ENCODE measurements at regions not wholly inside any gene's neighbourhood (a gene's known extent, or its start where the extent isn't known, plus 50 kb on each side); places are given as distances from the start of the nearest gene placed in this dataset.

DNA sequence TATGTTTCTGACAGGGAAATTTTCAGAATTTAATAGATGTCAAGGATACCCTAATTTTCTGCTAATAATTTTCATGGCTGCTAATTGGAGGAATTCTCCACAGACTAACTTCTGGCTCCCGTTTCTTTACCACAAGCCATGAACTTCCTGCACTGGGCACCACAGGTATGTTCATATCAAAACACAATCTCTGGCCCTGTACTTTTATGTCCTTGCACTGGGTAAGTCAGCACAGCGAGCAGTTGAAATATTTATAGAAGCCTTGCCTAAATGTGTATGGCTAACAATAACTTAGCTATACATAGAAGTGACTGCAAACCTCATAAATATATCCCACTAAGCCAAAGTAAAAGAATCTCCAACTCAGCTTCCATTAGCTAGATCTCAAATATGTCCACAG, 246.9 kb downstream of the ZIC1 start:
- TF ChIP-seq, protein P1, sequence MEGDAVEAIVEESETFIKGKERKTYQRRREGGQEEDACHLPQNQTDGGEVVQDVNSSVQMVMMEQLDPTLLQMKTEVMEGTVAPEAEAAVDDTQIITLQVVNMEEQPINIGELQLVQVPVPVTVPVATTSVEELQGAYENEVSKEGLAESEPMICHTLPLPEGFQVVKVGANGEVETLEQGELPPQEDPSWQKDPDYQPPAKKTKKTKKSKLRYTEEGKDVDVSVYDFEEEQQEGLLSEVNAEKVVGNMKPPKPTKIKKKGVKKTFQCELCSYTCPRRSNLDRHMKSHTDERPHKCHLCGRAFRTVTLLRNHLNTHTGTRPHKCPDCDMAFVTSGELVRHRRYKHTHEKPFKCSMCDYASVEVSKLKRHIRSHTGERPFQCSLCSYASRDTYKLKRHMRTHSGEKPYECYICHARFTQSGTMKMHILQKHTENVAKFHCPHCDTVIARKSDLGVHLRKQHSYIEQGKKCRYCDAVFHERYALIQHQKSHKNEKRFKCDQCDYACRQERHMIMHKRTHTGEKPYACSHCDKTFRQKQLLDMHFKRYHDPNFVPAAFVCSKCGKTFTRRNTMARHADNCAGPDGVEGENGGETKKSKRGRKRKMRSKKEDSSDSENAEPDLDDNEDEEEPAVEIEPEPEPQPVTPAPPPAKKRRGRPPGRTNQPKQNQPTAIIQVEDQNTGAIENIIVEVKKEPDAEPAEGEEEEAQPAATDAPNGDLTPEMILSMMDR (IDR thresholded peaks at IDR 0.05): no peak
- TF ChIP-seq, protein P2, sequence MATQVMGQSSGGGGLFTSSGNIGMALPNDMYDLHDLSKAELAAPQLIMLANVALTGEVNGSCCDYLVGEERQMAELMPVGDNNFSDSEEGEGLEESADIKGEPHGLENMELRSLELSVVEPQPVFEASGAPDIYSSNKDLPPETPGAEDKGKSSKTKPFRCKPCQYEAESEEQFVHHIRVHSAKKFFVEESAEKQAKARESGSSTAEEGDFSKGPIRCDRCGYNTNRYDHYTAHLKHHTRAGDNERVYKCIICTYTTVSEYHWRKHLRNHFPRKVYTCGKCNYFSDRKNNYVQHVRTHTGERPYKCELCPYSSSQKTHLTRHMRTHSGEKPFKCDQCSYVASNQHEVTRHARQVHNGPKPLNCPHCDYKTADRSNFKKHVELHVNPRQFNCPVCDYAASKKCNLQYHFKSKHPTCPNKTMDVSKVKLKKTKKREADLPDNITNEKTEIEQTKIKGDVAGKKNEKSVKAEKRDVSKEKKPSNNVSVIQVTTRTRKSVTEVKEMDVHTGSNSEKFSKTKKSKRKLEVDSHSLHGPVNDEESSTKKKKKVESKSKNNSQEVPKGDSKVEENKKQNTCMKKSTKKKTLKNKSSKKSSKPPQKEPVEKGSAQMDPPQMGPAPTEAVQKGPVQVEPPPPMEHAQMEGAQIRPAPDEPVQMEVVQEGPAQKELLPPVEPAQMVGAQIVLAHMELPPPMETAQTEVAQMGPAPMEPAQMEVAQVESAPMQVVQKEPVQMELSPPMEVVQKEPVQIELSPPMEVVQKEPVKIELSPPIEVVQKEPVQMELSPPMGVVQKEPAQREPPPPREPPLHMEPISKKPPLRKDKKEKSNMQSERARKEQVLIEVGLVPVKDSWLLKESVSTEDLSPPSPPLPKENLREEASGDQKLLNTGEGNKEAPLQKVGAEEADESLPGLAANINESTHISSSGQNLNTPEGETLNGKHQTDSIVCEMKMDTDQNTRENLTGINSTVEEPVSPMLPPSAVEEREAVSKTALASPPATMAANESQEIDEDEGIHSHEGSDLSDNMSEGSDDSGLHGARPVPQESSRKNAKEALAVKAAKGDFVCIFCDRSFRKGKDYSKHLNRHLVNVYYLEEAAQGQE (IDR thresholded peaks at IDR 0.05): no peak
- TF ChIP-seq RFX5 (IDR thresholded peaks at IDR 0.05): no peak
- TF ChIP-seq EP300 (IDR thresholded peaks at IDR 0.05): no peak
- TF ChIP-seq POLR2AphosphoS2 (conservative IDR thresholded peaks at IDR 0.05; ENCODE audit: low read length): no peak
- TF ChIP-seq RNF2 (IDR thresholded peaks at IDR 0.05; ENCODE audit: borderline replicate concordance, low read depth): no peak
- TF ChIP-seq, protein P3, sequence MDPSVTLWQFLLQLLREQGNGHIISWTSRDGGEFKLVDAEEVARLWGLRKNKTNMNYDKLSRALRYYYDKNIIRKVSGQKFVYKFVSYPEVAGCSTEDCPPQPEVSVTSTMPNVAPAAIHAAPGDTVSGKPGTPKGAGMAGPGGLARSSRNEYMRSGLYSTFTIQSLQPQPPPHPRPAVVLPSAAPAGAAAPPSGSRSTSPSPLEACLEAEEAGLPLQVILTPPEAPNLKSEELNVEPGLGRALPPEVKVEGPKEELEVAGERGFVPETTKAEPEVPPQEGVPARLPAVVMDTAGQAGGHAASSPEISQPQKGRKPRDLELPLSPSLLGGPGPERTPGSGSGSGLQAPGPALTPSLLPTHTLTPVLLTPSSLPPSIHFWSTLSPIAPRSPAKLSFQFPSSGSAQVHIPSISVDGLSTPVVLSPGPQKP (IDR thresholded peaks at IDR 0.05; ENCODE audit: low read depth, low read length): no peak
